ENCODE measurements at regions not wholly inside any gene's neighbourhood (a gene's known extent, or its start where the extent isn't known, plus 50 kb on each side); places are given as distances from the start of the nearest gene placed in this dataset.

DNA sequence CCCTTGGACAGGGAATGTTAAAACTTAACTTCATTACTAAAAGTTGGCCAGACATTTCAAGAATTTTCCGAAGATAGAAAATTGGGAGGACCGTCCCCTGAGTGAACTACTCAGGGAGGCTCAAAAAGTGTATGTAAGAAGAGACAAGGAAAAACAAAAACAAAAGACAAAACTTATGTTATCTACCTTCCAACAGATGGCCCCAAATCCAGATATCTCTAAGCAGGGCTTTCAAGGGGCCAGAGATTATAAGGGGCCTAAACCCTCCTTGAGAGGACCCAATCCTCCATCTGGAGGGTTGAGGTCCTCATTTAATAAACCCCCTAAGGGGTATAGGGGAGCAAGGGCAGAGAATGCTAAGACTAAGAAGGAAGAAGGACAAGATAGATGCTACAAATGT lies 203.6 kb downstream of the SH2D4B start:
- TF ChIP-seq, protein P1, sequence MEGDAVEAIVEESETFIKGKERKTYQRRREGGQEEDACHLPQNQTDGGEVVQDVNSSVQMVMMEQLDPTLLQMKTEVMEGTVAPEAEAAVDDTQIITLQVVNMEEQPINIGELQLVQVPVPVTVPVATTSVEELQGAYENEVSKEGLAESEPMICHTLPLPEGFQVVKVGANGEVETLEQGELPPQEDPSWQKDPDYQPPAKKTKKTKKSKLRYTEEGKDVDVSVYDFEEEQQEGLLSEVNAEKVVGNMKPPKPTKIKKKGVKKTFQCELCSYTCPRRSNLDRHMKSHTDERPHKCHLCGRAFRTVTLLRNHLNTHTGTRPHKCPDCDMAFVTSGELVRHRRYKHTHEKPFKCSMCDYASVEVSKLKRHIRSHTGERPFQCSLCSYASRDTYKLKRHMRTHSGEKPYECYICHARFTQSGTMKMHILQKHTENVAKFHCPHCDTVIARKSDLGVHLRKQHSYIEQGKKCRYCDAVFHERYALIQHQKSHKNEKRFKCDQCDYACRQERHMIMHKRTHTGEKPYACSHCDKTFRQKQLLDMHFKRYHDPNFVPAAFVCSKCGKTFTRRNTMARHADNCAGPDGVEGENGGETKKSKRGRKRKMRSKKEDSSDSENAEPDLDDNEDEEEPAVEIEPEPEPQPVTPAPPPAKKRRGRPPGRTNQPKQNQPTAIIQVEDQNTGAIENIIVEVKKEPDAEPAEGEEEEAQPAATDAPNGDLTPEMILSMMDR (IDR thresholded peaks at IDR 0.05), result no peak
- H3K9me3 ChIP-seq, result no peaks in the 10 kb centered on the region
- no peak for DNase-seq
- no peaks in the 10 kb centered on the region for H3K27me3 ChIP-seq (ENCODE audit: low read depth)
- H3K4me1 ChIP-seq, result no peaks in the 10 kb centered on the region
- H3K27ac ChIP-seq, result no peak overlapping the region
- ATAC-seq, result no peak
- intact Hi-C loops (cut with DNase I), result no loop called here
- no peak overlapping the region for H3K4me3 ChIP-seq
- no peaks in the 10 kb centered on the region for H3K36me3 ChIP-seq

GRCh38 chr10:80750268-80750667 lies 212.6 kb downstream of the SH2D4B start:
- H3K36me3 ChIP-seq, result no peaks in the 10 kb centered on the region
- DNase-seq (no peak), ATAC-seq (no peak)
- H3K4me3 ChIP-seq, result no peak overlapping the region
- no peaks in the 10 kb centered on the region for H3K9me3 ChIP-seq
- no peak overlapping the region for H3K27ac ChIP-seq
- TF ChIP-seq, protein P1 (IDR thresholded peaks at IDR 0.05), result no peak
- H3K4me1 ChIP-seq, result no peaks in the 10 kb centered on the region
- intact Hi-C loops (cut with DNase I), result no loop called here
- no peaks in the 10 kb centered on the region for H3K27me3 ChIP-seq (ENCODE audit: low read depth)

DNA sequence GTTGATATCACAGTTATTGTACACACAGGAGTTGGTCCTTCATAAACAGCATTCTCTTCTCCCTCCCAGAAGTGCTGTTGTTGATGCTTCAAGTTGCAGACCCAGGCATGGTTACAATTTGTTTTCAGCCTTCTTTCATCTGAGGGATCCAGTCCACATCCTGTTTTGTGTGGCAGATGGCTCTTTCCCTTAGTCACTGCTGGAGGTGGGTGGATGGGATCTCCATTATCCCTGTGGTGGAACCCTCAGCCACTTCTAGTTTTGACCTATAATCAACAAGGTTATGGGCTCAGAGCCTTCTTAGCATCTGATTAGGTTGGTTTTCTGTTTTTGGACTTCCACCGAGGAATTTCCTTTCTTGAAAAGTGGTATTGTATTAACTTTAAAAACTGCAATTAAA lies 214.2 kb downstream of the SH2D4B start:
- ATAC-seq (no peak), DNase-seq (no peak)
- no peak overlapping the region for H3K27ac ChIP-seq
- intact Hi-C loops (cut with DNase I), result no loop called here
- H3K27me3 ChIP-seq (ENCODE audit: low read depth), result no peaks in the 10 kb centered on the region
- TF ChIP-seq, protein P1 (IDR thresholded peaks at IDR 0.05), result no peak
- H3K4me3 ChIP-seq, result no peak overlapping the region
- H3K9me3 ChIP-seq, result no peaks in the 10 kb centered on the region
- H3K4me1 ChIP-seq, result no peaks in the 10 kb centered on the region
- H3K36me3 ChIP-seq, result no peaks in the 10 kb centered on the region

GRCh38 chr10:80753612-80754011 lies 215.9 kb downstream of the SH2D4B start:
- Histone ChIP-seq H3K4me3 (no peak overlapping the region), H3K27ac (no peak overlapping the region), H3K36me3 (no peaks in the 10 kb centered on the region), H3K4me1 (no peaks in the 10 kb centered on the region), H3K9me3 (no peaks in the 10 kb centered on the region), H3K27me3 (ENCODE audit: low read depth) (no peaks in the 10 kb centered on the region)
- ATAC-seq, result no peak
- no peak for DNase-seq
- intact Hi-C loops (cut with DNase I), result no loop called here
- TF ChIP-seq, protein P1 (IDR thresholded peaks at IDR 0.05), result no peak

DNA sequence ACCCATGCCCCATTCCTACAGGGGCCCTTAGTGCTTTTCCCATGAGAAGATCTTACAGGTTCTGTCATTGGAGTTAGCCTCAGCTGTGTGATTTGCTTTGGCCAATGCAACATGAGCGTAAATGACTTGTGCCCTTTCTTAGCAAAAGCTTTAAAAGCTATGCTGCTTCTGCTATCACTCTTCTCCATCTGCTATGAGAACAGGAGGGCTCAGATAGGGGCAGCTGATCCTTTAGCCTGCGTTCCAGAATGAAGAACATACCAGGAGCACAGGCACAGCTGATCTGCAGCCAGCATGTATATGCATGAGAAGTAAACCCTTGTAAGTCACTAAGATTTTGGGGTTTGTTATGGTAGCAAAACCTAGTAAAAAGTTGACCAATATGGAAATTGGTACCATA lies 218.2 kb downstream of the SH2D4B start:
- H3K27me3 ChIP-seq (ENCODE audit: low read depth), result no peaks in the 10 kb centered on the region
- intact Hi-C loops (cut with DNase I), result no loop called here
- H3K4me3 ChIP-seq, result no peak overlapping the region
- H3K9me3 ChIP-seq, result no peaks in the 10 kb centered on the region
- H3K36me3 ChIP-seq, result no peaks in the 10 kb centered on the region
- DNase-seq (no peak), ATAC-seq (no peak)
- H3K27ac ChIP-seq, result no peak overlapping the region
- TF ChIP-seq, protein P1 (IDR thresholded peaks at IDR 0.05), result no peak
- no peaks in the 10 kb centered on the region for H3K4me1 ChIP-seq

DNA sequence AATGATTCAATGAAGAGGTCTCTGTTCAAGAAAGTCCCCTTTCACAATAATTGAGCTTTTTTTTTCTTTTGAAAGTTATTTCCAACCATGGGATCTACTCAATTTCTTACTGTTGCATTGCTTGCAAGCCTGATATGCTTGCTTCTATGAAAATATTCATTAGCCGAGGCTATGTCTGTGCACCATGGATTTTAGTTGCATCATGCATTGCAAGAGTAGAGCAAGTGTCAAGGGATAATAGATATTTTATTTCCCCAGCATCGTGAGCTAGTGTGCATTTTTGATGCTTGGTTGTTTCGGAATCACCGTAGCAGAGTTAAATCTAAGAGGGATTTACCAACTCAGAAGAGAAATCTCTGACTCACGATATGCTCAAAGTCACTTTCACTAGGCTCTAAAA lies 222.0 kb downstream of the SH2D4B start:
- Histone ChIP-seq H3K27ac (no peak overlapping the region), H3K4me1 (no peaks in the 10 kb centered on the region), H3K27me3 (ENCODE audit: low read depth) (no peaks in the 10 kb centered on the region), H3K36me3 (no peaks in the 10 kb centered on the region), H3K9me3 (no peaks in the 10 kb centered on the region), H3K4me3 (no peak overlapping the region)
- intact Hi-C loops (cut with DNase I), result no loop called here
- DNase-seq, result no peak
- no peak for ATAC-seq
- TF ChIP-seq, protein P1 (IDR thresholded peaks at IDR 0.05), result no peak

Data from lower lobe of right lung (tissue), 2 donors.